MM.1S (cell line): ENCODE measurements at regions not wholly inside any gene's neighbourhood (a gene's known extent, or its start where the extent isn't known, plus 50 kb on each side); places are given as distances from the start of the nearest gene placed in this dataset.

Experiments
- CTCF ChIP-seq: fragments of 300-600 bp; sonication (generic); IDR thresholded peaks from 2 replicates; pipeline ENCODE4 v1.5.1; 2016; ENCODE audit warnings: antibody characterized with exemption, low read length, mixed read lengths
- EZH2 ChIP-seq: fragments of 300-600 bp; sonication (generic); optimal IDR thresholded peaks from 2 replicates; pipeline ENCODE3; 2017; ENCODE audit warnings: low read depth, mild to moderate bottlenecking, antibody characterized with exemption, low read length, mixed read lengths
- EZH2phosphoT487 ChIP-seq: fragments of 300-600 bp; sonication (generic); IDR thresholded peaks from 2 replicates; pipeline ENCODE4 v1.6.1; 2018; ENCODE audit warnings: antibody characterized with exemption, low read length

- TF ChIP-seq CTCF (no peak), EZH2phosphoT487 (no peak), EZH2 (no peak)
These were observed 824.7 kb upstream of the NECTIN3 start for GRCh38 chr3:110246796-110247376.
